ENCODE measurements at regions not wholly inside any gene's neighbourhood (a gene's known extent, or its start where the extent isn't known, plus 50 kb on each side); places are given as distances from the start of the nearest gene placed in this dataset.

DNA sequence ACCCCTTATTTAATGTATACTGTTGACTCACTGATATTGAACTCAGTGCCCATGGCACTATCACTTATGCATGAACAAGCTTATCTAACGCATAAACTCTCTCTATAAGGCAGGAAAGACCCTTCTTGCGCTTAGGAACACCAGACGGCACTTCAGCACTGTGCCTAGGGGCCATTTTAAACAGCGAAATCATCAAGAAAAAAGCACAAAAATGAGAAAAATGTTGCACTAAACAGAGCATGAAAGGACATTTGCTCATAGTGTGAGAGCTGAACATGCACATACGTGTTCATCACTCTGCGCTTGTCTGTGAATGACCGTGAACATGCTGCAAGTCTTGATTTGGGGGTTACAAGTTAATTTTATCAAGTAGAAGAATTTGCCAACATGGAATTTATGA is 109.6 kb downstream of the WDR11 start:
- DNase-seq: no peak

DNA sequence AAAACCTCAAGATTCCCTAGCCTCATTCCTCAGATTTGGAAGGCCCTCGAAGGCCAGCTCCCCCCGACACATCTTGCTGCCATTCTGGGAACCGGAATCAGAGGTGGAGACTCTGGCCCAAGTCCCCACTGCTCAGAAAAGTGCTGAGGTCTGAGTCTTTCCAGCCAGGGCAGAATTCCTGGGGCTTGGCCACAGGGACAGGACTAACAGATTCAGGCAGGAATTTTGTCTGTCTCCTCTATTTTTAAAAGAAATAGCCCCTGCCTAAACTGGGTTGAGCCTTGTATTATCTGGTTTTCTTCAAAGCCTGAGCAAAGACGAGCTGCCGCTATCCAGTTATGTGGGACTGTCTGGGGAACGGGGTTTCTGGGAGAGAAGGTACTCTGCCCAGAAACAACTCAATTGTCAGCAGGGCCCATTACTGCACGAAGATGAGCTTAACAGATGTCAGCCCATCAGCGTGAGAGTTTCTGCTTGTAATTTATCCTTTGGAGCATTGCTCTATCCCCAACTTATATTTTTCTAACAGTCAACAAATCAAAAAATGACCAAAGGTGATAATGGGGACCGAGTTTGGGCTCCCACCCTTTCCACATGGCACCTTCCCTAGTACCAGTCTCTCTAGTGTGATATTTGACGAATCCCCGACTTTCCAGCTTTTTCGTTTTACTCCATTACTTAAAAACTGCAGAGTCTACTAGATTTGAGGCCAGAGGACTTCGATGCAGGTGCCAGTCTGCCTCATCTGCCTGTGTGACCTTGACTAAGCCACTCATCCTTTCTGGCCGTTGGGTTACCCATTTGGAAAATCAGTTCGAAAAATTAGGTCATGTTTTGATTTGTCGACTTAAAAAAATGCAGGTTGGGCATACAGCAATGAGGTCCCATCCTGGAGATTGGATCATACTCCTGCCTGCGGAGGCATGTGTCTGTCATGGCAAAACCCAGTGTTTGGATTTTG is 110.9 kb downstream of the WDR11 start:
- no peak for DNase-seq

DNA sequence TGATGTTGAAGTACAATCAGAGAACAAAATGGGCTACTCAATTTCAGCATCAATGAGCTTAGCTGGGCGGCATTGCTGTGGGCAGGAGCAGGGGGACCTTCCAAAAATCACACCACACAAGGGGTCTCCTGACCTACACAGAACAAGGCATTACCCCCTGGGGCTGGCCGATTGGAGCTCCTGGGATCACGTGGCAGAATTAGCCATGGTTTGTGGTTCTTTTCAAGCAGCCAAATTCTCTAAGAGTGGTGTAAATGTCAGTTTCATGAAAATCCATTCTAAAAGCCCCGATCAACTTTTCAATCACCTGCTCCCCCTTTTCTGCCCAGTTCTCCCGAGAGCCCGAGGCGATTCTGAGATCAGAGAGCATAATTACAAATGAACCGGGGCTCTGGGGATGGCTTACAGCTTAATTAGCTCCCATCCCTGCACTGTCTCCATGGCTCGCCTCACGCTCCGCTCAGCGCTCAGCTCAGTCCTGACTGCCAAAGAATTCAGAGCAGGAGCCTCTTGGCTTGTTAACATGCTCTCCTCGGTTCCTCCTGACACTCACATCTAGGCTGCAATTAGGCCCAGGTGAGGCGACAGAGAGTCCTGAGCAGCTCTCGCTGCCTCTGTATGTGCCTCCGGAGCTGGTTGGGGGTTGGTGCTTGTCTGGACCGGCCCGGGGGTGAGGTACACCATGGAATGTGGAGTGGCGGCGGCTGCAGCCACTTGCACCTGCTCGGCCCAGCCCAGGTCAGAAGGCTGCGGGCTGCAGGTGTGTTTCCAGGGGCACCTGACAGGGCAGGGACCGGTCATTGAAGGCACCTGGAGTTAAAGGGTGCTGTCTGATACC is 111.8 kb downstream of the WDR11 start:
- DNase-seq: no peak

DNA sequence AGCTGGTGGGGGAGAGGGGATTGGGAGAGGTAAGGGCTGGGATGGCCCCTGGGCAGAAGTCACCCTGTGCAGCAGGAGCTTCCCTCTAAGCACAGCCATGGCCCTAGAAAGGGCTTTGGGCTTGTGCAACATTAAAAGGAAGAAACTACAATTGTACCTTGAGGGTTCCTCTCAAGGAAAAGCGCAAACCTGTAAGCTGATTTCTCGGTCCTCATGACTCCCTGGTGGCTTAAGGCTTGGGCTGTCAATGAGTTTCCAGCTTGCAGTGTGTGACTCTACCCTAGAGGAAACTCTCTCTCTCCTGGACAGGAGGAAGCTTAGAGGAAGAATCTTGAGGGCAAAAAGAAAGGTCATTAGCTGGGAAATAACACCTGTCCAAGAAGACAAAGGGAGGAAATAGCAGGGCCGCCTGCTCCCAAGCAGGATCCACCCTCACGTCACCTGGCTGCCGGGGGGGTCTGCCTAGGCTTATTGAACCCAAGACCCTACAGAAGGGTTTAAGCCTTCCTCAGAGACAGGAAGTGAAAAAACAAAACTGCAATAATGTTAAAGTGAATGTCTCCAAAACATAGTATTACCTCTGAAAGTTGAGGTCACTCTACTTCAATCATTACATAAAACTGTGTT is 112.5 kb downstream of the WDR11 start:
- DNase-seq: no peak

DNA sequence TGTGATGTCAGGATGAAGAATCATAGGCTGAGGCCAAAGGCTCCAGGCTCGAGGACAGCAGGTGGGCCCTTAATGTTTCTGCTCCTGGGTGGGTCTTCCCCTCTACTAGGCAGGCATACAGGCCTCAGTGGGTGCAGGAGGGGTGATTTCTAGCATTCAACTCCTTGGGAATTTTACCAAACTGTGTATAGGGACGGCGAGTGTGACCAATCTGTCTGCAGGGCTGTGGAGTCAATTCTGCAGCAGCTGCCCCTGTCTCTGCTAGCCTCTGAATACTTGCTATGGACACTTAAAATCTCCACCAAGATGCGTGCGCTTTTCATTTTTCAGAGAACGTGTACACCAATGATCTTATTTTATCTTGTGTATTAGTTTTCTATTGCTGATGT is 115.5 kb downstream of the WDR11 start:
- DNase-seq: no peak

DNA sequence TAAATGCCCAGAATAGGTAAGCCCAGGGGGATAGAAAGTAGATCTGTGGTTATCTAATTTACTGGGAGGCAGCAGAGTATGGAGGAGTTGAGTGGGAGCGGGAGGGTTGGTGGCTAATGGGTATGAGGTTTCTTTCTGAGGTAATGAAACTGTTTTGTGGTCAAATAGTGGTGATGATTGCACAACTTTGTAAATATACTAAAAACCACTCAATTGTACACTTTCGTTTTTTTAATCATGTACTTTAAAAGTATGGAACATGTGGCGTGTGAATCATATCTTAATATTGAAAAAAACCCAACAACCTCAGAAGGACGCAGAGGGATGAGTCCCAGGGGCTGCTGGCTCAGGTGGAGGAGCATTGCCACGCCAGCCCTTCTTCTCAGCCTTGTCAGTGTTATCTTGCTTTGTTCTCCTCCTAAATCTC is 118.1 kb downstream of the WDR11 start:
- DNase-seq: no peak

DNA sequence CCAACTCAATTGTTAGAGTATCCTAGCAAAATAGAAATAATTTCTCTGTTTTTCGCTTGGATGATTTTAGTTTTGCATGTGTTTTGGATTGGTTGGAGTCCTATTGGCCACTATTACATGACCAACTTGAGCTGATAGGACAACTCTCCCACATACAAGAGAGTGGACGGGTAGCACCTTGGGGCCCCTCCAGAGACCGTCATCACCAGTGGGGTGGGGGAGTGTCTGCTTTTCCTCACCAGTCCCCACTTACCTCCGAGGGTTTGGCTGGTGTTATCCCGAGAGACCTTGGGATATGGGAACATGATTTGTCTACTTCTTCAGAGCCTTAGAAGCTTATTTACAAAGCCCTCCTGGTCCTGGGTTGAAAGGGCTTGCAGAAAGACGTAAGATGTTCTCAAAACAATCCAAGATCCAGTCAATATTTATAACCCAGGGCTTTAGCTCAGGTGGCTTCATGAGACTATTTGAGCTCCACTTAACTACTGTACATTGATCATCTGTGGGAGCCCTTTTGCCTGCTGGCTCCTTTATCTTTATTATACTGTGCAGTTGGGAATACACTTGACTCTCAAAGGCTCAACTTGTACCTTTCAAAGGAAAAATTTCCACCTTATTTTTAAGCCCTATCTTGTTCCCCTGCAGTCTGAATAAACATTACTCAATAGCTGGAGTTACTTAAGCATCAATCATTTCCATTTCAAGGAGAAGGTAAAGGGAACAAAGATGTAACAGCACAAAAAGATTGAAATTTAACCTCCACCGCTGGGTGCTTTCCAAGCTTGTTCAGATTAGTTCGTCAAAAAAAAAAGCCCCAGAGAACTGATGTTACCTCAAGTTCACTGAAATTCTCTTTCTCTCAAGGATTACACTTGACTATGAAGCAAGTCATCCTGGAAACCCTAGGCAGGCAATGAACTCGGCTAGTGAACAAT is 119.7 kb downstream of the WDR11 start:
- no peak for DNase-seq

DNA sequence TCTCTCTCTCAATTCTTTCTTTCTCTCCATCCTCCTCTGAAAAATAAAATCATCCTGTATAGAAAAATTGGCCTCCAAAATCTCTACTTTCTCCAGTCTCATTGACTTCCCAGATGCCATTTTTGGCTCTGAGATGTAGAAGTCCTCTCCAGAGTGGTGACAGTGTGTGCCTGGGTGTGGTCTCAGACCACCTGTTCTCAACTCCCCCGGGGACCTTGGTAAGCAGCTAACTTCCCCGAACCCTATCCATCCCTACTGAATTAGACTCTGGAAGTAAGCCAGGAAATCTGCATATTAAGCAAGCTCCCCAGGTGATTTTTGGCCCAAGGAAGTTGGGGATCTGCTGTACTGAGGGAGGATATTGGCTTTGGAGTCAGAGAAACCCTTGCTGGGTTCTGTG is 120.5 kb downstream of the WDR11 start:
- DNase-seq: no peak

DNA sequence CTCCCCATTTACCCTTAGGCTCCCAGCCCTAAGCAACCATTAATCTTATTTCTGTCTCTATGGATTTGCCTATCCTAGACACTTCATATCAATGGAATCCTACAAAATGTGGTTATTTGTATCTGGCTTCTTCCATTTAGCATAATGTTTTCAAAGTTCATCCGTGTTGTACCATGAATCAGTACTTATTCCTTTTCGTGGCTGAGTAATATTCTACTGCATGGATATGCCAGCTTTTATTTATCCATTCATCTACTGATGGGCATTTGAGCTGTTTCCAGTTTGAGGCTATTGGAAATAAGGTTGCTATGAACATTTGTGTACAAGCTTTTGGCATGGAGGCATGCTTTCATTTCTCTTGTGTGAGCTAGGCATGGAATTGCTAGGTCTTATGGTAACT is 121.1 kb downstream of the WDR11 start:
- DNase-seq: no peak

DNA sequence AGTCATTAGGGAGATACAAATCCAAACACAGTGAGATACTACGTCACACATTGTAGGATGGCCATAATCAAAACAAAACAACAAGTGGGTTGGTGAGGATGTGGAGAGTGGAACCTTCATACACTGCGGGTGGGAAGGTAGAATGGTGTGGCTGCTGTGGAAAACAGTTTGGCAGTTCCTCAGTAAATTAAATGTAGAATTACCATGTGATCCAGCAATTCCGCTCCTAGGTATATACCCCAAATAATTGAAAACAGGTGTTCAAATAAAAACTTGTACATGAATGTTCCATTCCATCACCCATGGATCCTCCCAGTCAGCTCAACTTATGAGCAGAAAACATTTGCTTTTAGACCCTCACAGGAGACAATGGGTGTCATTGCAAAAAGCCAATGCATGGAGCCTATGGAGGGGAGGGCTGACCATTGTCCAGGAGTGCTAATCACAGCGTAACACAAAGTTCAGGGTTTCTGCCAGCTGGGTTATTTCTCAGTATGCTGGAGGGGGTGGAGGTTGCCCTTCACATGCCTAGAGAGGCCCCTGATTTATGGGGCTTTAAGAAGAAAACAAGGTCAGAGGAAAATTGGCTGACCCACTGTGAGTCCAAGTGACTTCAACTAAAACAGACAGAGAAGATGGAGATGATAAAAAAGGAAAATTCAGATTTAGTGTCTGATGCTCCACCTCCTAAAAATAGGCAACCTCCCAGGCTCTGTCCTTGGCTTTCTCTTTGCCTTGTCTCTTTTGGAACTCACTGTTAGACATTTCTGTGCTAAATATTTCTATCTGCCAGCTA is 124.1 kb downstream of the WDR11 start:
- DNase-seq: no peak

DNA sequence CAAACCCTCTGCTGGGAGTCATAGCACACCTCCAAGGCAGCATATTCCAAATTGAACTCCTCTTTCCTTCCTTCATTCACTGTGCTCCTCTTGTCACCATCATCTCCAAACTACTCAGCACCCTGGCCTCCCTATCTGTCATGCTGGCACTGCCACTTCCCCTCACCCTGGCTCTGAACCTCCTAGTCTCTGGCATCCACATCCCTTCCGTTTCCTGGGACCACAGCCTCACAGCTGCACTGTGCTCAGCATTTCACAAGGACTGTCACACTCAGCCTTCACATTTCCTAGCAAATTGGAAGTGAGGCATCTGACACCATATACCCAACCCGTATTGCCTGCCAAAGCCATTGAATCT is 124.7 kb downstream of the WDR11 start:
- DNase-seq: no peak

DNA sequence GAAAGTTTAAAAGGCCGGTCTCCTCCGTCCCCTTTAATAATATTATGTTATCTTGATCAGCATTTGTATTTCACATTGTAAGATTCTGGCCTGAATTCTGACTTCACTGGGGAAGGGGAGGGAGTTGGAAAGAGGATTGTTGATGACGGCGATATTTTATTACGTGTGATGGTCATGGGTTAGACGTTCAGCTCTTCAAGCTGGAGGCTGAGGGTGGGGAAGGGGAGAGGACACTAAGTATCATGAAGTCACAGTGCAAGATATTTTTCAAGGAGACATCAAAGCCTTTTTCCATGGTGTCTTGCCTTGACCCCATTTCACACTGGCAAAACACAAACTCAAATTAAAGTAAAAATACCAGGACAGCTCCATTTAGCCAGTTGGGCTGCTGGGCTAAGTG is 126.7 kb downstream of the WDR11 start:
- no peak for DNase-seq

DNA sequence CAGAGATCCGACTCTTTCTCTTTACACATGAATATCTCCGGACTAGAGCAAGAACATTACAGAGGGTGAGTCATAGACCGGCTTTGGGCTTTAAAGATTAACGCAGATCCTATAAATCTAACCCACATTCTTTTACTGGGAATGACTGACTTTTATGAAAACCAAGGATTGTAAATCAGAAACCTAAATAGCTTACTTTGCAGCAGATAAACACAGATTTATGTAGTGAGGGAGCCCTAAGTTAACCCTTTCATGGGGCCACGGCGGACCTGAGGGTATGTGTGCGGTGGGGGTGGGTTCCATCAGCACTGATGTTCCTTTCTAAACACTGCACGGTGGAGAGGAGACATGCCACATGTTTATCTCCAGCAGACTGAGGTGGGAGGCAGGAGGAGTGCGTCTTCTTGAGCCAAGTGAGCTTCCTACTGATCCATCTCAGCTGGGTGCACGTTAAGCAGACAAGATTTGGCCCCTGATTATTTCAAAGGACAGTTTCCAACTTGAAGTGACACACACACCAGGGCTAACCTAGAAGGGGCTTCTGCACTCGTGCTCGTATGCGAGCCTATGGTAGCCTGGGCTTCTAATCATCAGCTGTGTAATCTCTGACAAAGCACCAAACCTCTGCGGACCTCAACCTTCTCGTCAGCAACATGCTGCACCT is 127.6 kb downstream of the WDR11 start:
- DNase-seq: no peak

DNA sequence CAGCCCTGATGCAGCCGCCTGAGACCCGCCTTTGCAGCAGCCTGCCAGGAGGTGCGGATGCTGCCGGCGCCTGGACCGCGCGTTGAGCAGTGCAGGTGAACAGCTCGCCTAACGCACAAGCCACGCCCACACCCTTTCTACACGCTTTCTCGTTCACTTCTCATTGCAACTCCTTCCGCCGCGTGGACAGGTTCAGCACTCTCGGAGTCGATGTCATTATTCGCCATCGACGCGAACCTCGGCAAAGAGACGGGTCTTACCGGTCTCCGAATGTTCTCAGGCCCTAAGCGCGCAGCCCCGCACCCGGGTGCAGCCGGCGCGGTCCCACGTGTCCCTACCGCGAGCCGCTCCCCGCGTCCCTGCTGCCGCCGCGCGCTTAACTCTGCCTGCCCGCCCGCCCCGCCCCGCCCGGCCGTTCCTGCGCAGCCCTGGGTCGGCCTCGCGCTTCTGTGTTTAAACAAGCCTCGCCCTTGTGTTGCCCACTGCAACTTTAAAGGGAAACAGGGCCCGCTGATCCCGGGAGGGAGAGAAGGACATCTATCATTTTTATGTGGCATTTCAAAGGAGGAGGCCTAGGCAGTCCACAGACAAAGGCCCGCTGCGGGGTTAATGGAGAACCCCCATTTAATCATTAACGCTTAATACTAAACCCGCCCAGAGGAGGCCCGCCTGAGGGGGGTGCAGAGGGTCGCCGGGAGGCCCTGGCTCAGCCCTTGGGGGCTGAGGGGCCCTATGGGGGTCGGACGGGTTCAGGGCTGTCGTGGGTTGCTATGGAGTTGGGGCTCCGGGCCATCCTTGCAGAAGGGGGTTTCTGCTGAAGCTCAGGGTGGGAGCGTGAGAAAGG is 128.5 kb downstream of the WDR11 start:
- peak; percentile 23 for DNase-seq

DNA sequence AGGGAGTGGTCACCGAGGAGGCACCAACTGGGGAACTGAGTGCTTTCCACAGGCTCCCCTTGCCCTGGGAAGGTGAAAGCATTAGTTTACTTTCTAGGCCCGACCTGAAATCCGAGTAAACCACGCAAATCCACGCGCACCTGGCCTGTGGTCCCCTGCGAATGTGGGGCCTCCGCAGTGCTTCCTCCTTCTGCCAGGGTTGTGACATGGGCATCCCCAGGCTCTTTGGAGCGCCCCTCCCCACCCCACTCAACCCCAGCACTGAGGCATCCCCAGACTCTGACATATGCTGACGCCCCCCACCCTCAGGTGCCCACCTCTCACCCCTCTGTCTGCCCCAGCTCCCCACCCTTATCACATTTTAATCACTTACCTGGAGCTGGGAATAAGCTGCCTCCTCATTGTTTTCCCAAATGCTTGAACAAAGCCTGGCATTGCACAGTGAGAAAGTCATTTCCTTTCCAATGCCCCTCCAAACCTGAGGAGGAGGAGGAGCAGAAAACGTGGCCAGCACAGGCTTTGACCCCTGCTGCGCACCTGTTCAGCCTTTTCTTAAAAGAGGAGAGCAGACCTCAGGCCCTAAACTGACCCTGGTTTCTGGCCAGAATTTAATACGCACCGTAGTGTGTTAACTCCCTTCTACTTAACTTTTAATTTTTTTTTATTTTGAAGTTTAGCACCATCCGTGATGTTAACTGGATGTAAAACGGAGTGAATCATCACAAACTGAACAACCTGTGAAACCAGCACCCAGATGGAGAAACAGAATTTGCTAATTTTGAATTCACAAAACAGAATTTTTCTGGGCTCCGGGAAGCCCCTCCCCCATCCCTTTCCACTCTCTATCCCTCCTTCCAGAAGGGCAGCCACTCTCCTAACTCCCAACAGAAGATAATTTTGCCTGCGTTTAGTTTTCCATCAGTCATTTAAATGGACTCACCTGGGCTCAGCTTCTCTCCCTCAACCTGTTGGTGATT is 129.4 kb downstream of the WDR11 start:
- no peak for DNase-seq

DNA sequence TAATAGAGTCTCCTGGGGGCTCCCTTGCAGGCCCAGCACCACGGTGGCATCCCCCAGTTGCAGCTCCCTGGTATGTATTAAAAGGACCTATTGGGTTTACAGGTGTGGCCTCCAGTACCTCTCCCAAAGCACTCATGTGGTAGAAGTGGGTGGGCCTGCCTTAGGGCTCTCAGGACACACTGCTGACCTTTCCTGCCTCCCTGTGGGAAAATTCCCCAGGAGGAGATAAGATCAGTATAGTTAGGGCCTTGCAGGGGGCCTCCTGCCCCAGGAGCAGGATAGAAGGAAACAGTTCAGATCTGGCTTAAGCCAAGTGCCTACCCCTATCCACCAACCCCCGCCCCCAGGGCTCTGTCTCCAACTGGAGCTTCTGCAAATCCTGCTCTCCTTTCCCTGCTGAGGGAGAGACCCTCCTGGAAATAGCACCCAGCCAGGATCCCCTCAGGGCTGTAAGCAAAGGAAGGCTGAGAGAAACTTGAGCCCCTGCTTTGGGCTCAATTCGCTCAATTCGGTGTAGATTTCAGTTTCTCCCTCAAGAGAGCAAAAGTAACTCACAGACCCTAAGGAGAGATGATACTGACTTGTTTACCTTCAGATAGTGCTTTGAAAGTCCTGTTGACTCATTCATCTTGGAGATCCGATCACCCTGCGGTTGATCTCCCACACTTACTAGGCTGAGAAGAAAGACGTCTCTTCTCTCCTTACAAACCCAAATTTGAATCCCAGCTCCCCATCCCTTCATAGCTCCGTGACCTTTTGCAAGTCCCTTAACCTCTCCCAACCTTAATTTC is 130.6 kb downstream of the WDR11 start:
- DNase-seq: no peak

DNA sequence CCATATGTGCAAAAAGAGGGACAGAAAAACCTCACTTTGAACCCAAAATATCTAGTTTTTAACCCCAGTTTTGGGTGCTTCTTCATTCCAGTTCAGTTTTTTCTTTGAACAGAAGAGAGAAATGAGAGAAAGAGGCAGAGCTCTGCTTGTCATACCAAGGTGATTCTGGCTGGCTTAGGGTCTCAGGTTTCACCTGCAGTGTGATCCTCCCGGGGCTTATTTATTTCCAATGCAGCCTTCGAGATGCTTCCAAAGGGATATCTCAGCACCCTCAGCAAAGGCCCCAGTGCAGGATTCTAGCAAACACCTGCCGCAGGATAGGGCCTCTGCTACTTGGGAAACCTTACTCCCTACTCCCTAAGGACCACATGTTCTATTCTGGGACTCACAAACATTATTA is 131.3 kb downstream of the WDR11 start:
- DNase-seq: no peak

DNA sequence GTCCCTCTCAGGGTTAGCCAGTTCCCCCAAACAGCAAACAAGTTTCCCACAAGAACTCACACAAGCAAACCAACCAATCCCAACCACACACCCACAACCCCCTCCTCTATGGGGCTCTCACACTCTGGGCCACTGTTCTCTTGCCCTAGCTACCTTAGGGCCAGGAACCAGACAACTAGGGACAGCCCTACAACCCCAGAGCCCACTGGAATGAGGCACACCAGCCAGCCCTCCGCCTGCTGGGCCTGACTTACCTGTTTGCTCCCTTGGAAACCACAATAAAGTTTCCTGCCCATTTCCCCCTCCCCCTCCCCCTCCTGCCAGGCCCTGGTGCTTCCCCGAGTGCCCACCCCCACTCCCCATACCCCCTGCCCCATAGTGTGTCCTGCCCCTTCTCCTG is 132.6 kb downstream of the WDR11 start:
- no peak for DNase-seq
